Endothelial cell of umbilical vein (primary cell): ENCODE measurements at regions not wholly inside any gene's neighbourhood (a gene's known extent, or its start where the extent isn't known, plus 50 kb on each side); places are given as distances from the start of the nearest gene placed in this dataset.

Source experiments
- CTCF ChIP-seq, 2 donors: IDR thresholded peaks; 1 replicate in 1 of 2; 2 replicates in 1 of 2; pipeline ENCODE4 v1.5.1; 2011; ENCODE audit warnings: low read length in 2 of 2, mild to moderate bottlenecking in 2 of 2, moderate library complexity in 2 of 2, control low read depth in 1 of 2, inconsistent platforms in 1 of 2, low read depth in 1 of 2; ENCODE audit not compliant: insufficient read depth in 1 of 2; ENCODE audit errors: extremely low read depth in 1 of 2
- EZH2 ChIP-seq: IDR thresholded peaks from 2 replicates; pipeline ENCODE4 v1.6.1; 2012; ENCODE audit warnings: borderline replicate concordance, low read depth, mild to moderate bottlenecking, moderate library complexity, low read length, inconsistent platforms; ENCODE audit not compliant: severe bottlenecking
- FOS ChIP-seq: IDR thresholded peaks from 2 replicates; pipeline ENCODE4 v1.6.1; 2011; ENCODE audit warnings: mild to moderate bottlenecking, low read length, moderate library complexity, borderline replicate concordance; ENCODE audit not compliant: insufficient read depth
- GATA2 ChIP-seq: IDR thresholded peaks from 2 replicates; pipeline ENCODE4 v1.7.0; 2011; ENCODE audit warnings: low read depth, mild to moderate bottlenecking, moderate library complexity, mixed read lengths, low read length; ENCODE audit not compliant: insufficient read length, insufficient read depth
- JUN ChIP-seq: IDR thresholded peaks from 2 replicates; pipeline ENCODE4 v1.6.1; 2011; ENCODE audit warnings: borderline replicate concordance, low read depth; ENCODE audit not compliant: insufficient read length, insufficient read depth
- MAX ChIP-seq: IDR thresholded peaks from 2 replicates; pipeline ENCODE4 v1.6.1; 2011; ENCODE audit not compliant: insufficient read depth, insufficient read length
- MYC ChIP-seq: IDR thresholded peaks from one replicate; pipeline ENCODE4 v1.6.1; 2011; ENCODE audit warnings: mild to moderate bottlenecking, low read depth, low read length
- POLR2A ChIP-seq: IDR thresholded peaks from 2 replicates; pipeline ENCODE4 v1.6.1; 2012; ENCODE audit warnings: low read depth, mild to moderate bottlenecking, control low read depth, low read length
- POLR2AphosphoS5 ChIP-seq: IDR thresholded peaks from 2 replicates; pipeline ENCODE4 v1.6.1; 2012; ENCODE audit warnings: low read depth, mild to moderate bottlenecking, control low read depth, low read length, moderate library complexity; ENCODE audit not compliant: insufficient read depth

GRCh38 chr3:157914882-157915281 lies 191.3 kb downstream of the SHOX2 start:
- no peak for TF ChIP-seq EZH2
- no peak for TF ChIP-seq CTCF (IDR thresholded peaks at IDR 0.05; ENCODE audit: extremely low read depth in 1 of 2, insufficient read depth in 1 of 2, low read depth in 1 of 2, low read length in 2 of 2)
- TF ChIP-seq POLR2A: no peak
- no peak for TF ChIP-seq MAX
- TF ChIP-seq POLR2AphosphoS5: no peak
- TF ChIP-seq FOS: no peak
- TF ChIP-seq JUN: no peak
- TF ChIP-seq MYC: no peak
- no peak for TF ChIP-seq GATA2
